ENCODE measurements at regions not wholly inside any gene's neighbourhood (a gene's known extent, or its start where the extent isn't known, plus 50 kb on each side); places are given as distances from the start of the nearest gene placed in this dataset.

DNA sequence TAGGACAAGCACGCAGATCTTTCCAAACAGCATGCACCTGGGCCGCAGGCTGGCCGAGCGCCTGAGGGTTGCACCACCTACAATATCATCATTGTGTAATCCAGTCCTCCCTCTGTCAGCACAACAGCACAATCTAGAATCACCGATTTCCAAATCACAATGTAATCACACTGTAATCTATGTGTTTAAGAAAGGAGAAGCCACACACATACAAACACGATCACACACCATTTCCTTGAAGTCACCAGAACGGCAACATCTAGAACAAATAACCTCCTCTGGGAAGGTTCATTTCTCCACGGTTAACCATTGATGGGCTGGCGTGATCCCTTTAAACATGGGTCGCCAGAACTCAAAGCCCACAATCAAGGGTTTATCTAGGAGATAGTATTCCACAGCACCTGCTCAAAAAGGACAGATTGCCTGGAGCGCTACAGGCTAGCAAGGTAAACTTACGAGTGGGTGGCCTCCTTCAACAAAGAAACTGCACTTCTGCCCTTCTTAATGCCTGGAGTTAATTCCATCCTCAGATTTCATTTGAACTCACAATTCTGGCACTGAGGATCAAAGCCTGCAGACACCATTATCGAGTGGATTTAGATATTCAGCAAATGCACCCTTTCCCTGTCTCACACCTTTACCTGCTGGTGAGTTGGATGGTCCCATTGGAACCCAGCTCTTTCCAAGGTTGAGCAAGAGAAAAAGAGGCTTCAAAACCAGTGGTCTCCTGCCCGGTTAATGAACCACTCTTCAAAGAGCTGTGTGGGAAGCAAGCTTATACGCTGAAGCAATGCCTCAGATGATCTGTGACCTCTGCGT is 83.8 kb upstream of the FOXQ1 start:
- TF ChIP-seq EZH2 (IDR thresholded peaks at IDR 0.05; ENCODE audit: insufficient read depth, poor library complexity, severe bottlenecking) (no peak), EZH2phosphoT487 (IDR thresholded peaks at IDR 0.05; ENCODE audit: insufficient read depth, low read depth) (no peak)

Measured in GM23248 (cell line).